Effector CD4-positive, alpha-beta T cell (primary cell): ENCODE measurements at regions not wholly inside any gene's neighbourhood (a gene's known extent, or its start where the extent isn't known, plus 50 kb on each side); places are given as distances from the start of the nearest gene placed in this dataset.
"Not testable (repeated sequence)": the region's sequence is repeated elsewhere in the genome, so short reads cannot be mapped to it uniquely, and the experiment has no call there.

Experiments
- DNase-seq: peaks from one replicate; pipeline ENCODE4 v3.0.0-alpha.2; 2020

- no peak for DNase-seq
Observed at GRCh38 chr18:52220062-52220591, 119.9 kb upstream of the DCC start.

GRCh38 chr18:52222211-52222610 is 117.8 kb upstream of the DCC start:
- no peak for DNase-seq

GRCh38 chr18:52227536-52227935 is 112.5 kb upstream of the DCC start:
- no peak for DNase-seq

- no peak for DNase-seq
Observed at GRCh38 chr18:52228166-52228565, 111.8 kb upstream of the DCC start.

- no peak for DNase-seq
Observed at GRCh38 chr18:52236131-52236530, 103.9 kb upstream of the DCC start.

GRCh38 chr18:52237551-52237950 is 102.4 kb upstream of the DCC start:
- no peak for DNase-seq

DNA sequence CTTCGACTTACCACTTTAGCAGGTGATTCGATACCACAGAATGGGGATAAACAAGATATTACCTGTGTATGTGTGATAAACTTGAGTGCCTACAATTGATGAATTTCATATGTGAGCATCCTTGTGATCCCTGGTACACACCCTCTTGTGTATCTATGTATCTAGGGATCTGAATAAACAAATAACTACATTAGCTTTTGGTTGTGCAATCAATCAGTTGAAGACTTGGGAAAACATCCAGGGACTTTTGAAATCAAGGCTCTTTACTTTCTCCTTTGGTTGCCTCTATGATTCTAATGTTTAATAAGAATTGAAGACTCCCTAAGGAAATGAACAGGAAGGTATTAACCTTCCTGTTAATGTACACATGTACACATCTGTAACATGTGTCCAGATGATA is 97.3 kb upstream of the DCC start:
- no peak for DNase-seq

- no peak for DNase-seq
Observed at GRCh38 chr18:52244658-52245057, 95.3 kb upstream of the DCC start.

DNA sequence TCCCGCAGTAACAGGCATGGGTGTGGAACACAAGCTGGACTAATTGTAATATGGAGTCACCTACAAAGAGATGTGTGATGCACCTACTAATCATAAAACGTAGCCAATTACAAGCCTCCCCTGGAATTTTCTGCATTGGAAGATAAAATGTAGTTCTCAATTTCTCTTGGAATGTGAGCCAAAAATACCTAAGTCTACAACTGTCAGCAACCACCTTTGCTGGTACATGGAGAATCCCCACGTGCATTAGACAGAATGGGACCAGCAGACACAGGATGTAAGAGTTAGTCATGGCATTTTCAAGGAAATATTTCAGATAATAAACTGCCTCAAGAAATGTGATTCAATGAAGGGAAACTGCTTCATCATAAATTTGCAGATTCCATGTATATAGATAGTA is 85.6 kb upstream of the DCC start:
- DNase-seq = no peak

- DNase-seq = not testable (repeated sequence)
Observed at GRCh38 chr18:52257417-52257816, 82.6 kb upstream of the DCC start.

DNA sequence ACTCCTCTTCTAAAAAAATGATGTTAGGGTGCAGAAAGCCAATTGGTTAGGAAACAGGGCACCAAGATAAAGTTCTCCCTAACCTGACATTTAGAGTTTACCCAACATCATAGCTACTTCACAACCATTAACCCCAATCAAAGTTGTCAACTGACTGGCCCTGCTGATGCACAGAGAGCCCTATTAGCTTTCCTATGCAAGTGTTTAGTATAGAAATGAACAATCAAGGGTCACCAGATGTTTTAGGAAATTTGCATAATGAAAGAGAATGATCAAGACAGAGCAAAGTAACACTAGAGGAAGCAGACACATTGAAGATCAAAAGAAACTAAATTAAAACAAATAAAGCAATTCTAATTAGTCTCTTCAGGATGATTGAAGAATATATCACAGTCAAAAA is 64.2 kb upstream of the DCC start:
- DNase-seq = no peak

DNA sequence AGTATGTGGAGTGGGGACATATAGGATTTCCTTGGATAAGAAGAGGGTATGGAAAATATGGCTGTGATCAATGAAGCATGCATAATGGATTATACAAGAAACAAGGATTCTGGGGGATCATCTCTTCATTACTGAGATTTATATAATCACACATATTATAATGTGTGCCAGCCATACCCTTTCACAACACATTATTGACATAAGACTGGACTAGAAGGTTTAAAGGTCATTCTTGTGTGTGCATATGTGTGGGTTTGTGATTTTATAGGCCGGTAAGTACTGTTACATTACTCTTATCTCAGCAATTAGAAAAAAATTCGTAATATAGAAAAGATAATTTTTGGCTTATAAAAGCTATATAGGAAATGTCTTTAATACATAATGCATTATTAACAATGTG is 62.2 kb upstream of the DCC start:
- no peak for DNase-seq

DNA sequence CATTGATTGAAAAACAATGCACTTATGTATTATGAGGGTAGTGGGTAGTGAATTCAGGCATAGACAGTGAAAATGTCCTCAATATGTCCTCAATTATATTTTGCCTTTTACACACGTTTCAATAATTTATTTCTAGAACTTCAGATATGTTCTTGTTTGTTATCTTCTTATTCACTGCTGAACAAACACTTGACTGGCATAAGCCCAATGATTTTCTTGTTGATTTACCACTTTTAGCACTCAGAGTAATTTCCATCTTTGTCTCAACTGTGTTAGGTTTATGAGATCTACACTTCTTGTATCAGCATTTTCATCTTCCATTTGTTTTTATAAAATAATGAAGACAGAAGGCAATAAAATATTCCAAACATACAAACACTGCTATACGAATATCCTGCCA is 61.8 kb upstream of the DCC start:
- no peak for DNase-seq

DNA sequence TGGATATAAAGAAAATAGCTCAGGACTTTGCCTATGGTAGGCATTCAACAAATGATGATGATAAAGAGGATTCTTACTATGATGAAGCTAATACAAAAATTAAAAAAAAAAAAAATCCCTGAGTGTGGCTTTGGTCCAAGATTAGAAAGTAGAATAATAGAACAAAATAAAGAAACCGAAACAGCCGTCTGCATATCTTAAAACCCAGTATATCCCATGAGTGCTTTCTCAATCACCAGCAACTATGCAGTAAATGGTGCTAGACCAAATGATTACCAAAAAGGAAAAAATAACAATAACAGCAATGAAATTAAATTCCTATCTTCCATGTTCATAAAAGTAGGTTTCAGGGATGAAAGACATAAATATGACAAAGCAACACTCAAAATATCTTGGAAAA is 59.3 kb upstream of the DCC start:
- DNase-seq = no peak

DNA sequence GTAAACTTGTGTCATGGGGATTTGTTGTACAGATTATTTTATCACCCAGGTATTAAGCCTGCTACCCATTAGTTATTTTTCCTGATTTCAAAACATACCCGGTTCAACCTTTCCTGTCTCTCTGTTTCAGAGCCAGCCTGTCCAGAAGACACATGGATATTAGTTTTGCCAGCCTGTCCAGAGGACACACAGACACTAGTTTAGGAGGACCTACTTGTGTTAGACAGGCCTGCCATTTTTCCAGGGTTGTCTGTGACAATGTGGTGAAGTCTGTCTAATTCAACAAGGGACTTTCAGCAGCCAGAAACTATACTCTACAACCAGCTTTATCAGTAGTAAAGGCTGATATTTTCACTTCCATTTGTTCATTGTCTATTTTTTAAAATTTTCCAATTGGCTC is 56.1 kb upstream of the DCC start:
- DNase-seq = no peak

GRCh38 chr18:52286675-52287074 is 53.3 kb upstream of the DCC start:
- no peak for DNase-seq

GRCh38 chr18:52287151-52287550 is 52.8 kb upstream of the DCC start:
- DNase-seq = no peak

- no peak for DNase-seq
Observed at GRCh38 chr18:52288403-52289004, 51.5 kb upstream of the DCC start.

- DNase-seq = no peak
Observed at GRCh38 chr18:52289392-52289791, 50.6 kb upstream of the DCC start.
